NCI-H345 treated with DMSO at 0.1 percent for 48 hours (cell line): ENCODE measurements at regions not wholly inside any gene's neighbourhood (a gene's known extent, or its start where the extent isn't known, plus 50 kb on each side); places are given as distances from the start of the nearest gene placed in this dataset.

Experiments used
- DNase-seq: peaks from one replicate; lab custom pipeline; 2025; ENCODE audit not compliant: unreplicated experiment; lab: John Stamatoyannopoulos, UW

DNA sequence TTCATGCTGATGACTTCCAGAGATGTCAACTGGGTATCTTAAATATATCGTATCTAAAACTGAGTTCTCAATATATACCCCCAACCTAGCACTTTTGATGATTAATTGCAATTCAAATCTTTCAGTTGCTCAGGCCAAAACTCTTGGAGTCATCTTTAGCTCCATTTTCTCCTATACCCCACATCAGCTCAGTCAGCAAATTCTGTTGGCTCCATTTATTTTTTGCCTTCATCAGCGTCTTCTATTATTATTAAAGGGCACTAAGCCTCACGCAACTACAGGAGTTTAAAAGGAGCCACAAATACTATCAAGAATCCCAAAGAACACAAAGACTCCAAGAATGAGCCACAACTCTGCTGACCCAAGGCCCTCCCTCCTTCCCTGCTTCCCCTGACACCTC, 134.9 kb downstream of the KCTD12 start:
- DNase-seq: no peak

DNA sequence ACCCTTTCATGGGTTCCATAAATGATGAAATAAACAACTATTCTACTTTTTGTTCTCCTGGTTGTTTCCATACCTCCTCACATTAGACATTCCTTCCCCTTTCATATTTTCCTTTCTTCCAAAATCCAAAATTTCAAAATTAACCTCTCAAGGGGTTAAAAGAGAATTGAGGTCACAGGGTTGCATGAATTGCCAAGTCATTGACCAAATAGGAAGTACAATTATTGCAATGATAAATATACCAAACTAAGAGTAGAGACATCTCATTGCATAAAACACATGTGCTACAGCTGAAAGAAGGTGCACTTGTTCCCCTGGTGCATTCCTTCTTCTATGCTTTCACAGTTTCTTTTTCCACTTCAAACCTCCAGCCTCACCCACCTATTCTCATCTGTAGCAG, 136.1 kb downstream of the KCTD12 start:
- no peak for DNase-seq

DNA sequence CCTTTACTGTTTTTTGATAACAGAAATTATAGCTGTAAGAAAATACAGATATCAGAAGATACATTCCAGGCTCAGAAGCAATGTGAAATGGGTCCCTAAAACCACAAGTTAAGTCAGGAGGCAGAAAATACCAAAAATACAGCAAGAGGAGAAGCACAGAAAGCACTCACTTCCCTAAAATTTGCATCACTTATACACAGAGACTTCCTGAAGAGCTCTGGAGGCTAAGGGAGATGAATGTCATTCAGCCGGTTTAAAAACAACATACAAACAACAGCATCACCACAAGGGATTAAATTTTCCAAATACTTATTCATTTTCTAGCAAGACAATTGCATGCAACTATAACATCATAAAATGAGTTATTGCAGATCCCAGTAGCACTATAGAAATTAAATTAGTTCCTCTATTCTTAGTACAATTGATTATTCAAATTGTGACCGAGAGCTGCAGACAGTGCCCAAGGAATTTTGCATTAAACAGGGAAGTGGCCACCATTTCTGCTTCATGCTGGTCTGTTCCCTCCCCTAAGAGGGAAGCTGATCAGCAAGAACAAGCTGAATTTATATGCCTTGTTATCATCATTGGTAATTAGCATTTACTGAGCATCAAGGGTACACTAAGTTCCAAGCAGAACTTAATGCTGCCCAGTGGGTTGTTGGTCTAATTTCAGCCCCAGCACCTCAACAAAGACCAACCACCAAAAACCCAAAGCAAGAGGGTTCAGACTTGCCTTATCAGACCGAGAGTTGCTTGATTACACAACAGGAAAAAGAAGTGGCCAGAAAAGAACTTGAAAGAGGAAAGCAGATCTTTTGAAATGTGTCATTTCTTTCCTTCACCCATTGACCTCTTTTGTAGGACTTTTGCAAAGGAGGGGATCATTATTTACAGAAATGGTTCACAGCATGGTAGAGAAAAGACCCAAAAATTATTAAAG, 140.7 kb downstream of the KCTD12 start:
- DNase-seq: no peak

DNA sequence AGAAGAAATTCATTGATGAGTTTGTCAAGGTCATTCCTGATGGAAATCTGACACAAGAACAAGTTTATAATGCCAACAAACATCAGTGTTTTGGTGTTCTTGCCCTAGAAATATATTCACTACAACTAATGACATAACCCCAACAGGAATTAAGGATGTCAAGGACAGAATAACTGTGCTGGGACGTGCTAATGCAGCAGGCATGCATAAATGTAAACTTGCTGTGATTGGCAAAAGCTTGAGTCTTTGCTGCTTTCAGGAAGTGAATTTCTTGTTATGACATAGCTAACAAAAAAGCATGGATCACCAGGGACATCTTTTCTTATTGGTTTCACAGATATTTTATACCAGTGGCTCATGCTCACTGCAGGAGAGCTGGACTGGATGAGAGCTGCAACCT, 144.6 kb downstream of the KCTD12 start:
- no peak for DNase-seq

DNA sequence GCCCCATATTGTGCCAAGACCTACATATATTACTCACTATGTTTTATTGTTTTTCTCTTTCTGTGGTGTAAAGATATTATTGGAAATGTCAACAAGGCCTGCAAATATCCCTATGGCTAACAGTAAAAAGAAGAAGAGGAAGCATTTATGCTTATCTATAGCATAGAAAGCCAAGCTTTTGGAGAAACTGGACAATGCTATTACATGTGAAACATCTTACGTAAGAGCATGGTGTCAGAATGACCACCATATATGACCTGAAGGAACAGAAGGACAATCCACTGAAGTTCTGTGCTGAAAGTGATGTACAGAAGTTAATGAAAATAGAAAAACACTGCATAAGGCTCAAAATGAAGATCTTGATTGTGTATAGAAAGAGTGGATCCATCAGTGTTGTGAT, 145.2 kb downstream of the KCTD12 start:
- no peak for DNase-seq

DNA sequence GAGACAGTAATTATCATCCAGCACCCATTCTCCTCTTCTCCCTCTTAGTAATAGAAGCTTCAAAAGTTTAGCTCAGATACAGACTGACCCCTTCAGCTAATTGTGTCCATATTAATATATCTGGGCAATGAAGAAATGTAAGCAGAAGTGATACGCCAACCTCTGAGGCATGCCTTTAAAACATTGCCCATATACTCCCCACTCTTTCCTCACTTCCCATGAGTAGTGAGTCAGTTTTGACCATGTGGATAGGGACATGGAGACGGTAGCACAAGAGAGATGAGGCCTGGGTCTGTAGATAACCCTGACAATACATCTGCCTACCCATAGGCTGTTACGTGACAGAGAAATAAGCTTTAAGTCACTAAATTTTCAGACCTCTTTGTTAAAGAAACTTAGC, 147.6 kb downstream of the KCTD12 start:
- DNase-seq: no peak

DNA sequence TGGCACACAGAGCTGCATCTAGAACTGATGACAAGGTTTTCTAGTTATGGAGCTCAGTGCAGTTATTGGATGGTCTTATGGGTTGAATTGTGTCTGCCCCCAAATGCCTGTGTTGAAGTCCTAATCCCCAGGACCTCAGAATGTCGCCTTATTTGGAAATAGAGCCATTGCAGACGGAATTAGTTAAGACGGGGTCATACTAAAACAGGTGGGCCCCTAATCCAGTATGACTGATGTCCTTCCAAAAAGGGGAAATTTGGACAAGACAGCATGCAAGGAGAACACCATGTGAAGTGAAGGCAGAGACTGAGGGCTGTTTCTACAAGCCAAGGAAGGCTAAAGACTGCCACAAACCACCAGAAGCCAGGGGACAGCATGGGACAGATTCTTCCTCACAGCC, 148.7 kb downstream of the KCTD12 start:
- no peak for DNase-seq

DNA sequence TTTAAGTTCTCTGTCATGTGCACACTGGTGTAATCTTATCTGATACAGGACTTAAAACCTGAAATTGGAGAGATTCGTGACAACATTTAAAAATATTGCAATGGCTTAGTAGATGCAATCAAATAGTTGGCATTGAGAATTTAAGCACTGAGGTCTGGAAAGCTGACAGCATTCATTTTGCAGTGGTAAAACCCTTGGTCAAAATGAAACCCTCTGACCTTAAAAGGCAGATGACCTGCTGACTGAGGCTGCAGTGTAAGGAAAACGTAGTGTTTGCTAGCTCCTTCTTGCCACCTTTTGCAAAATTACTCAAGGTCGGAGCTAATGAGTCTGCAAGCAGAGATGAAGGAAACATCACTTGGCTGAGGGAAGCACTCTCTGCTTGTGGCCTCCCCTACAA, 150.6 kb downstream of the KCTD12 start:
- no peak for DNase-seq

DNA sequence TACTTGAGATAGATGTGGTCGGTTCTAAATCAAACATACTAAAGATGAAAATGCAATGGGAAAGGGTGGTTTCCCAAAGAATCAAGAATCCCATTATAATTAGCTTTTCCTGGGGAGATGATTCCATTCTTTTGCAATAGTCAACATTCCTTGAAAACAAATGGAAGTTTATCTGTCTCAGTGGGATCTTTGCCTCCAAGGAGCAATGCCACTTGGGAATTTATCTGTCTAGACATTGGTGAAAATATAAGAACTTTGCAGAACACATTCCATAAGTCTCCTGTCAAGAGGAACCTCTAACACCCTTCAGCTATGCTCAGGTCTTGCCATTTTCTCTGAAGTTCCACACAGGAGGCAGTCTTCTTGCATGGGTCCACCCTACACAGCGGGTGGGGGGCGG, 152.5 kb downstream of the KCTD12 start:
- no peak for DNase-seq

DNA sequence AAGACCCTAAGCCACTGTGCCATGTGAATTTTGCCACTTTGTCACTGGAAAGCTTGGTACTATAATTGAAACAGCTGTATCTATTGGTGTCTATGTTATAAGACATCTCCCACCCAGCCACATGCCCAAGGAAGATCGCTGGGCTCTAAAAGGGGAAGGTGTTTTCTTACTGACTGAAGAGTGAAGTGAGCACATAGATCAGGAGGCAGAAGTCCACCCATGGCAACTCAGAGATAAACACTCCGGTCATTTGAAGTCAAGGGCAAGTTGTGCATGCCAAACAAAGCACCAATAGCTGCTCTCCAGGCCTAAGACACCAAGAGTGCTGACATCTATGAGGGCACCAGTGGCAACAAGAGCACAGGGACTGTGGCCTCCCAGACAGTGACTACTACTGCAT, 153.8 kb downstream of the KCTD12 start:
- DNase-seq: no peak

DNA sequence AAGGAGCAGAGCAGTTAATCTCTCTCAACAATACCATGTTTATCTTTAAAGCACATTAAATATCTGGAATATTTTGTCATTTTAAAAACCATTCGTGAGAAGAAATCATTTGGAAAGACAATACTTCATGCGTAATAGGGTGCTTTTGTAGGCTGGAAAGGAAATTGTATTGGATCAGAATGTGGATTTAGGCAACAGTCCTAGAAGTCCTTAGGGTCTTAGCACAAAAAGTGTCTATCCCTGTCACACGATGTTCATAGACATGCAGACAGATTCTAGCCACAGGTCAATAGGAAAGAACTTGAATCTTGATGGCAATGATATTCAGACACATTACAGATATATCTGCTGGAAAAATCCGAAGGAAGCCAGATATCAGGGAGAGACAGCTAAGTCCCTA, 156.0 kb downstream of the KCTD12 start:
- DNase-seq: no peak

DNA sequence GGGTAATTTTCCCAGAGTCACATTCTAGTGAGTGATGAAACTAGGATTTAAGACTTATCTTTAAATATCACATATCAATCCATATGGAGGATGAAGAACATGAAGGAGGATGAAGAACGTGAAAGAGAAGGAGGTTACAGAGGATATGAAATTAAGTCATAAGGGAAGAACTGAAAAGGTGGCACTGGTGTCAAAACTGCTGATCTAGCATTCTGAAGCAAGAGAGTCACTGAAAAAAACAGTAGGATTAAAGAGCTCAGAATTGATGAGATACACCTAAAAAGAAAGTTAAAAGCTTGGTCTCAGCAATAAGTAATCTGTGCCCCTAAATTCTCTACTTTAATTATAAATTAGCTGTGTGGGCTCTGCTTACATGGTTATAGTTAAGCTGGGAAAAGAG, 156.5 kb downstream of the KCTD12 start:
- DNase-seq: no peak

DNA sequence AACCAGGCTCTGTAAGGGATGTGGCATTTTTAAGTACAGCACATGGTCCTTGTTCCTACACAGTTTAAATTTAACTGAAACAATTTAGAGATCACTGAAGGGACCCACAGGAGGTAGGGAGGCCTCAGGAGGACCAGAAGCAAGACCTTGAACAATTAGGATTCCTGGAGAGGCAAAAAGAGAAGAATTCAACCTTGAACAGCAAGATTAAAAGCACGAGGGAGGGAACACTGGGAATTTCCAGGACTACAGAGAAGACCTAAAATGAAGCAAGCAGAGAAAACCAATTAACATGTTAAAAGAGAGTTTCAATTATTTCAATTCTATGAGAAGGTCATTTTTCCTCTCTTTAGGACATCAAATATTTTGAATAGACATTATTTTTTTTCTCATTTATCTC, 160.3 kb downstream of the KCTD12 start:
- no peak for DNase-seq

DNA sequence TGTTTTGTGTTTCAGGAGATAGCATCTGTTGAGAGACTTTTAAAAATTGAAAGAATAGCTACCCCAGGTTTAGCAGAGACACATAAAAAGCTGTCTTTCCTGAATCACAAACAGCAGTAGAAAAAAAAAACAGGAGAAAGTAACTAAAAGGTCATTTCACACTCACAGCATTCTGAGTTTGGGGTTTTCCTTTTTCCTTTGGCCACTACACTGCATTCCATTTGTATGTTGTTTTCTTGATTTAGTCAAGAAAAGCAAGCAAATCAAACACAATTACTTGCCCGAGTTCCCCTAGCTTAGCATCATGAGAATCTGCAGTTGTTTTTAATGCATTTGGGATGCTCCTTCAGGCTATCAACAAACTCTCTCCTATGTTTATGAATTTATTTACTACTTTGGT, 161.0 kb downstream of the KCTD12 start:
- no peak for DNase-seq

DNA sequence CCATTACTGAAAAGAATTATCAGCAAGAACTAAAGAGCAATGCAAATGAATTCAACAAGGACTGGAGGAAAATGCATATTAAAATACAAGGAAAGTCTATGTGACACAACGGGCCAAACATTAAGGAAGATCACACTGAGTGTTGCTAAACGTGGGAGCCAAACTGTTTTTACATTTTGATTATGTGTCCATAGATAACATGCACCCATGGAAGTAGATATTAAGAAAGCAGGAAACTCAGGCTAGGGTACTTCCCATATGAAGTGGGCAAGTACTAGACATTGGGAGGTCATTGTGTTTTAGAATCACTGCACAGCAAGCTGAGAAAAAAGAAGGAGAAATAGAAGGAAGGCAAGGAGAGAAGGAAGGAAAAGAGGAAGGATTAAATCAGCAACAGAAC, 161.8 kb downstream of the KCTD12 start:
- DNase-seq: no peak

DNA sequence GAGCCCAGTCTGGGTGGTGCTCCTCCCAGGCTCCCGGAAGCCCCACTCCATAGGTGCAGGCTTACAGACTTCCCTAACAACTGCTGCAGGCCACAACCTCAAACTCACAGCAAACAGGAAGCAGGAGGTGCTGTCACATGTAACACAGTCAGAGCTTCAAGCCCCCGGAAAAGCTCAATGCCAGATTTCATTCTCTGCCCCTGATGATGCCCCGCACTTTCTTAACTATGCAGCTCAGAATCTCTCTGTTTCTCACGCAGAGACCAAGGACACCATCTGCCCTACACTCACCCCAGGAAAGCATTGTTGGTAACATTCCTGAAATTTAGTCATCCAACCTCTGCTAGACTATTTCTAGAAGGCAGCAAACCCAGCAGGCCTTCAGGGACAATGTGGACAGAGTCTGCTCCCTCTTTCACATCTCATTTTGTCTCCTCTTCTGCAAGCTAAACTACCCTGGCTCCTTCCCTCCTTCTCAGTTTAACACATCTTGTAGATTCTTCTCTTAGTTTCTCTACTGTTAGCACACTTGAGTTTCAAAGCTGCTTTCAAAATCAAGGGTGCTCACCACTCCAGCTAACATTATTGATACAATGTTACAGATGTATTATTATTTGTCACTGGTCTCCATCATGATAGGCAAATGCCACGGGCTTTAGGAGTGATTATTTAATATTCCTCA, 162.5 kb downstream of the KCTD12 start:
- no peak for DNase-seq

DNA sequence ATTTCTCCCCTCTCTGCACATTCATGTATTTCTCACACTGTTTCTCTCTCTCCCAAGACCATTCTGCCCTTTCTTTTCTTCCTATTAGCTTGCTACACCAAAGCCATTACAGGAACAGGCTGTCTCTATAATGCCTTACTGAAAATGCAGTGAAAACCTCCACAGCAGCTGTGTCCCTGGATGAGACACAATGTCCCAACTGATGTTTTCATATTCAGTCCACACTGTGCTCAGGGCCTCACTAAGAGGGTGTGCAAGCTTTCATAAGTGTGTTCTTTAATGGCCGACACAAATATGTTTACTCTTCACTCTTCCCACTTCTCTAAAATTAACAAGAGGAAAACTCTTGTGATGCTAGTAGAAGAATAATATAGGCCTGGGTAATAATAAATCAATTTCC, 163.4 kb downstream of the KCTD12 start:
- no peak for DNase-seq

DNA sequence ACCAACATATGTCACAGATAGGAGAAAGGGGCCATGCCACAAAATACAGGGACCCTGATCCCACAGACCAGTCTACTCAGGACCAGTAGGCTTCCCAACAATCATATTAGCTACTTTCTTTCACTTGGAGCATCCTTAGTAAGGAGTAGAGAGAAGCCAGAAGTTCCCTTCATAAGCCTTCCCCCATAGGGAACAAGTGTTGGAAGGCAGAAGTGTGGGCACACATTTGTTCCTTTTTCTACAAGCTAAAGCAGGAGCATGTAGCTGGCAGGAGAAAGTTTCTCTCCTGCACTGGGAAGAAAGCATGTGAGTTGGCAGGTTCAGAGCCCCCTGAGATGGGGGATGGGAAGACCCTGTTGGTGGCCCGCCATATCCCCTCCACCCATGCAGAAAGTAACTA, 165.4 kb downstream of the KCTD12 start:
- DNase-seq: no peak

DNA sequence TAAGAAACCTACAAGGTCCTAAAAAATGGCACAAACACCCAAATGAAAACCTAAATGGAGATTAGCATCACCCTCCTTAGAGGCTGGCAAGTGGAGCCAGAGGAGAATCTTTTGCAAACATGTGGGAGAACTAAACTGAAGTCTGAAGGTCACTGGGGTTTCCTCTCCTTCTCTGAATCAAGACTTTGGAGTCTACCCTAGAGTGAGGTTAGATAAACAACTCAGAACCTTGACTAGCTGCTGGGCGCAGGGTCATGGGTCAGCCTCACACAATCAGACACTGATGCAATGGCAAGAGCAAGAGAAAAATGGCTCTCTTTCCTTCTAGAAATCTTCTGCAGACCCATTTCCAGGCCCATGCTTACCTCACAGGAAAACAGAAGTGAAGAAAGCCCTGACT, 165.8 kb downstream of the KCTD12 start:
- DNase-seq: no peak

DNA sequence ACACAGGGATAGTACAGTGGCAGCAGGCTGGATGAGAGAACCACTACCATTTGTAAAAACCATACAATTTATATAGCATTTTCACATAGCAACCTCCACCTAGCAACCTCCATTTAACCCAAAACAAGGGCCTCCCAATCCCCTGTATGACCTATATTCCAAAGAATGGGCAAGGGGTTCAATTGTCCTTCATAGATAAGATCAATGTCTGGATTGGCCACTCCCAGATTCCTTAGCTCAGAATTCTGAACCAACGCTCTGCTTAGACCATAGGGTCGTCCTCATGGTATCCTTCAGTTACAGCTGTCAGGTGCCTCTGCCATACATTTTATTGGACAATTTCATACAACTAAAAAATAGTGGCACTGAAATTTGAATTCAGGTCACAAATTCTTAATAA, 166.2 kb downstream of the KCTD12 start:
- no peak for DNase-seq

DNA sequence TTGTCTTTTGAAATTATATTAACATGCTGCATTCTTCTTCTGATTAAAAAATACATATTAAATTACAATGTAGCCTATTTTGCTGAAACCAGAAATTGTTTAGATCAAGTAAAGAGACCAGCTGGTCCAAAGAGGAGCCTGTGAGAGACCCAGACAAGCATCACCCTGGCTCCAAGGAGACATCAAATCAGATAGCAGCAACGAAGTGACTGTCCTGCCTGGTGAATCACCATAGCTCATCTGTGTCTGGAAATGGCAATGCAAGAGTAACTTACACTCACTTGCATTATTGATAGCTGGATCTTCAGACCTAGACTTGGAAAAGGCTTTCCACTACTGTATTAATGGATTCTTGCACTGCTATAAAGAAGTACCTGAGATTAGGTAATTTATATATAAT, 169.1 kb downstream of the KCTD12 start:
- no peak for DNase-seq

DNA sequence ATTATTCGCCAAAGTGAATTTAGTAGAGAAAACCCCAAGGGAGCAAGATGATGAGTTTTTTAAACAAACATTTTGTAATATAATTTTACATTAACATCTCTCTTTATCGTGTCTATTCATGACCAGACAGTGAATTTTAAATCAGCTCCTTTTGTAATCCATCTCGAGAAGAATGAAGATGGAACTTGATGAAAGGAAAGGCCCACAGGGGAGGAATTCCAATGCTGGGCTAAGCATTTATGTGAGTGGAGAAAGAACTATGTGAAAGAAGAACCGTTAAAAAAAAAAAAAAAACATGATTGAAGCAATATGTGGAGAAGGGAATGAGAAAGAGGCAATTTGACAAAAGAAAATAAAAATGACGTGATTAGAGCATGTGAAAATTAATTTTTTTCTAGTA, 170.6 kb downstream of the KCTD12 start:
- DNase-seq: no peak

DNA sequence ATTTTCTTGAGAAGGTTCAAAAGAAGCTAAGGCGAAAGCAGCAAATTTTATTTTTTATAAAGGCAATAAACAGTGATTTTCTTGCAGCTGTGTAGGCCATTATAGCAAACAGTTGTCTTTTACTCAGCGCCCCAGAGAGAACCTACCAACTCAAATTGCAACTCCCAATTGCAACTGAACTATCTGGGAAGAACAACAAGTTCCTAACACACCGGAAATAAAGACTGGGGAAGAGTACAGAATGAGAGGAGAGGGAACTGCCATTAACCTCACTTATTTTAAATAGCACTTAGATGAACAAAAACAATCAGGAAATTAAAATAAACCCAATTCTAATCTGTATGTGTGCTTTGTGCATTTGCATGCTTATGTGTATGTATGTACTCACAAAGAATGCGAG, 171.1 kb downstream of the KCTD12 start:
- no peak for DNase-seq
